Prostate gland (tissue), 2 donors: ENCODE measurements at regions not wholly inside any gene's neighbourhood (a gene's known extent, or its start where the extent isn't known, plus 50 kb on each side); places are given as distances from the start of the nearest gene placed in this dataset.

Experiments
- POLR2A ChIP-seq: fragments of 450-650 bp; IDR thresholded peaks from one replicate; pipeline ENCODE4 v1.6.1; 2016; ENCODE audit warnings: antibody characterized with exemption, mild to moderate bottlenecking
- TF ChIP-seq, protein P1 (sequence below), 4 experiments: fragments of 200-600 bp in 2 of 4; fragments of 450-650 bp in 2 of 4; sonication (generic) in 2 of 4; IDR thresholded peaks; 1 replicate in 3 of 4; 2 replicates in 1 of 4; pipeline ENCODE4 v1.5.1; 2016 to 2019; ENCODE audit warnings: antibody characterized with exemption in 4 of 4, mild to moderate bottlenecking in 2 of 4, moderate library complexity in 2 of 4

DNA sequence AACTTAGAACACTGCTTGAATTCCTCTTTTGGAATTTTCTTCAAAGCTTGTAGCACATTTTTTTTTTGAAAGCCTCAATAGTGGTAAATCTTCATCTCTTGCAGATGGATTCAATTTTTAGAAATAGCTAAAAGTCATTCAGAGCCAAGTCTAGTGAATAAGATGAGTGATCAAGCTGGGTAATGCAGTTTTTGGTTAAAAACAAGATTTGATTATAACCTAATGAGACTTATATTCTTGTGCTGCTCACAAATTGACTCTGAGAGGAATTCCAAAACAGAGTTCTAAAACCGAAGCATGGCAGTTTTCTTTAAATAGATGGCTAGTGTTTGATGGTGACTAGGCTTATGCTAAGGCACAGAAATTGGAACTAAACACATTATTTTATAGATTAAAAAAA lies 2072.6 kb upstream of the CELF4 start:
- TF ChIP-seq, protein P1, sequence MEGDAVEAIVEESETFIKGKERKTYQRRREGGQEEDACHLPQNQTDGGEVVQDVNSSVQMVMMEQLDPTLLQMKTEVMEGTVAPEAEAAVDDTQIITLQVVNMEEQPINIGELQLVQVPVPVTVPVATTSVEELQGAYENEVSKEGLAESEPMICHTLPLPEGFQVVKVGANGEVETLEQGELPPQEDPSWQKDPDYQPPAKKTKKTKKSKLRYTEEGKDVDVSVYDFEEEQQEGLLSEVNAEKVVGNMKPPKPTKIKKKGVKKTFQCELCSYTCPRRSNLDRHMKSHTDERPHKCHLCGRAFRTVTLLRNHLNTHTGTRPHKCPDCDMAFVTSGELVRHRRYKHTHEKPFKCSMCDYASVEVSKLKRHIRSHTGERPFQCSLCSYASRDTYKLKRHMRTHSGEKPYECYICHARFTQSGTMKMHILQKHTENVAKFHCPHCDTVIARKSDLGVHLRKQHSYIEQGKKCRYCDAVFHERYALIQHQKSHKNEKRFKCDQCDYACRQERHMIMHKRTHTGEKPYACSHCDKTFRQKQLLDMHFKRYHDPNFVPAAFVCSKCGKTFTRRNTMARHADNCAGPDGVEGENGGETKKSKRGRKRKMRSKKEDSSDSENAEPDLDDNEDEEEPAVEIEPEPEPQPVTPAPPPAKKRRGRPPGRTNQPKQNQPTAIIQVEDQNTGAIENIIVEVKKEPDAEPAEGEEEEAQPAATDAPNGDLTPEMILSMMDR (IDR thresholded peaks at IDR 0.05) = no peak
- no peak for TF ChIP-seq POLR2A
